OCI-LY1 (cell line): ENCODE measurements at regions not wholly inside any gene's neighbourhood (a gene's known extent, or its start where the extent isn't known, plus 50 kb on each side); places are given as distances from the start of the nearest gene placed in this dataset.

Experiments used
- H2AFZ ChIP-seq: fragments of 200-600 bp; sonication (generic), shearing (Covaris generic); 2 replicates; pipeline ENCODE4 v1.6.0; 2014; ENCODE audit warnings: antibody characterized with exemption, mild to moderate bottlenecking, low read length
- H3F3A ChIP-seq: fragments of 200-600 bp; sonication (generic), shearing (Covaris generic); 2 replicates; pipeline ENCODE4 v1.6.0; 2014; ENCODE audit warnings: mild to moderate bottlenecking, antibody characterized with exemption, low read length, moderate library complexity; ENCODE audit not compliant: insufficient read depth
- H3K27ac ChIP-seq: fragments of 200-600 bp; sonication (generic); 2 replicates; pipeline ENCODE4 v1.5.1; 2014; ENCODE audit warnings: low read length, mixed run types, mild to moderate bottlenecking, low read depth; ENCODE audit not compliant: poor library complexity, severe bottlenecking
- H3K27me3 ChIP-seq: fragments of 200-600 bp; sonication (generic); 2 replicates; pipeline ENCODE4 v1.6.0; 2014; ENCODE audit warnings: antibody characterized with exemption, mild to moderate bottlenecking, low read length, moderate library complexity; ENCODE audit not compliant: insufficient read depth
- H3K36me3 ChIP-seq: fragments of 200-600 bp; sonication (generic); 2 replicates; pipeline ENCODE4 v1.6.1; 2014; ENCODE audit warnings: mild to moderate bottlenecking, antibody characterized with exemption, low read length, moderate library complexity, mixed read lengths; ENCODE audit not compliant: insufficient read depth
- H3K4me1 ChIP-seq: fragments of 200-600 bp; sonication (generic); 2 replicates; pipeline ENCODE4 v1.5.1; 2014; ENCODE audit warnings: mild to moderate bottlenecking, low read length, moderate library complexity; ENCODE audit not compliant: insufficient read depth, severe bottlenecking
- H3K4me2 ChIP-seq: fragments of 200-600 bp; sonication (generic), shearing (Covaris generic); 2 replicates; pipeline ENCODE4 v1.6.1; 2014; ENCODE audit warnings: low read length
- H3K4me3 ChIP-seq: fragments of 200-600 bp; sonication (generic); 2 replicates; pipeline ENCODE4 v1.5.1; 2014; ENCODE audit warnings: low read length, low read depth, mild to moderate bottlenecking, mixed read lengths; ENCODE audit not compliant: poor library complexity, severe bottlenecking
- H3K79me2 ChIP-seq: fragments of 200-600 bp; shearing (Covaris generic); 2 replicates; pipeline ENCODE4 v1.6.1; 2016; ENCODE audit warnings: mixed run types, low read length, mixed read lengths; ENCODE audit not compliant: insufficient read depth
- H3K9ac ChIP-seq: fragments of 200-600 bp; sonication (generic), shearing (Covaris generic); 2 replicates; pipeline ENCODE4 v1.6.1; 2014; ENCODE audit warnings: mild to moderate bottlenecking, low read length, mixed read lengths
- H3K9me2 ChIP-seq: fragments of 200-600 bp; sonication (generic), shearing (Covaris generic); 2 replicates; pipeline ENCODE4 v1.6.1; 2014; ENCODE audit warnings: low read depth, mild to moderate bottlenecking, low read length, mixed read lengths
- H3K9me3 ChIP-seq: fragments of 200-600 bp; shearing (Covaris generic); 2 replicates; pipeline ENCODE4 v1.6.1; 2014; ENCODE audit warnings: low read length, mixed read lengths
- H4K20me1 ChIP-seq: fragments of 200-600 bp; sonication (generic), shearing (Covaris generic); 2 replicates; pipeline ENCODE4 v1.6.0; 2016; ENCODE audit warnings: mild to moderate bottlenecking, low read length; ENCODE audit not compliant: insufficient read depth
- EZH2 ChIP-seq: fragments of 200-600 bp; sonication (generic), shearing (Covaris generic); IDR thresholded peaks from 2 replicates; pipeline ENCODE4 v1.8.0; 2017; ENCODE audit warnings: borderline replicate concordance, mixed run types, mild to moderate bottlenecking, antibody characterized with exemption, low read length, moderate library complexity, mixed read lengths
- TF ChIP-seq, protein P1 (sequence below): fragments of 200-600 bp; sonication (generic), shearing (Covaris generic); IDR thresholded peaks from 2 replicates; pipeline ENCODE4 v1.5.1; 2017; ENCODE audit warnings: mild to moderate bottlenecking, antibody characterized with exemption, low read length, moderate library complexity, mixed read lengths

DNA sequence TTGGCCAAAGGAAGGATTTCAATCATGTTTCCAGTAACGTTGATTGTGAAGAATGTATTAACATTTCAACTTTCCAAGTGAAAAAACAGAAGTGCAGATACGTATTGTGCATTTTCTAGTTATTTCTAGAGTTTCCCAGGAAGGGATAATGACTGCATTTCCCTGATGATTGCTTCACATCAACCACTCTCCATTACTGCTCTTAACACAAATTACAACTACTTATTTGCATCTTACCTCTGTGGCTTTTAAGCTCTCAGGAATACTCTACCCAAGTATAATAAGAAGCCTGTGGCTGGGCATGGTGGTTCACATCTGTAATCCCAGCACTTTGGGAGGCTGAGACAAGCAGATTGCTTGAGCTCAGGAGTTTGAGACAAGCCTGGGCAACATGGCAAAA lies 582.5 kb downstream of the ZNF385D start:
- H3K27ac ChIP-seq = no peak overlapping the region
- no peak overlapping the region for H3K4me3 ChIP-seq
- H3F3A ChIP-seq = no peaks in the 10 kb centered on the region
- H3K9me2 ChIP-seq = no peaks in the 10 kb centered on the region
- no peaks in the 10 kb centered on the region for H3K36me3 ChIP-seq
- H2AFZ ChIP-seq = no peak overlapping the region
- no peaks in the 10 kb centered on the region for H3K27me3 ChIP-seq
- no peaks in the 10 kb centered on the region for H3K9me3 ChIP-seq
- no peaks in the 10 kb centered on the region for H3K79me2 ChIP-seq
- H4K20me1 ChIP-seq = no peaks in the 10 kb centered on the region
- no peak overlapping the region for H3K4me2 ChIP-seq
- TF ChIP-seq, protein P1, sequence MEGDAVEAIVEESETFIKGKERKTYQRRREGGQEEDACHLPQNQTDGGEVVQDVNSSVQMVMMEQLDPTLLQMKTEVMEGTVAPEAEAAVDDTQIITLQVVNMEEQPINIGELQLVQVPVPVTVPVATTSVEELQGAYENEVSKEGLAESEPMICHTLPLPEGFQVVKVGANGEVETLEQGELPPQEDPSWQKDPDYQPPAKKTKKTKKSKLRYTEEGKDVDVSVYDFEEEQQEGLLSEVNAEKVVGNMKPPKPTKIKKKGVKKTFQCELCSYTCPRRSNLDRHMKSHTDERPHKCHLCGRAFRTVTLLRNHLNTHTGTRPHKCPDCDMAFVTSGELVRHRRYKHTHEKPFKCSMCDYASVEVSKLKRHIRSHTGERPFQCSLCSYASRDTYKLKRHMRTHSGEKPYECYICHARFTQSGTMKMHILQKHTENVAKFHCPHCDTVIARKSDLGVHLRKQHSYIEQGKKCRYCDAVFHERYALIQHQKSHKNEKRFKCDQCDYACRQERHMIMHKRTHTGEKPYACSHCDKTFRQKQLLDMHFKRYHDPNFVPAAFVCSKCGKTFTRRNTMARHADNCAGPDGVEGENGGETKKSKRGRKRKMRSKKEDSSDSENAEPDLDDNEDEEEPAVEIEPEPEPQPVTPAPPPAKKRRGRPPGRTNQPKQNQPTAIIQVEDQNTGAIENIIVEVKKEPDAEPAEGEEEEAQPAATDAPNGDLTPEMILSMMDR = no peak
- TF ChIP-seq EZH2 = no peak
- H3K4me1 ChIP-seq = no peaks in the 10 kb centered on the region
- no peak overlapping the region for H3K9ac ChIP-seq

DNA sequence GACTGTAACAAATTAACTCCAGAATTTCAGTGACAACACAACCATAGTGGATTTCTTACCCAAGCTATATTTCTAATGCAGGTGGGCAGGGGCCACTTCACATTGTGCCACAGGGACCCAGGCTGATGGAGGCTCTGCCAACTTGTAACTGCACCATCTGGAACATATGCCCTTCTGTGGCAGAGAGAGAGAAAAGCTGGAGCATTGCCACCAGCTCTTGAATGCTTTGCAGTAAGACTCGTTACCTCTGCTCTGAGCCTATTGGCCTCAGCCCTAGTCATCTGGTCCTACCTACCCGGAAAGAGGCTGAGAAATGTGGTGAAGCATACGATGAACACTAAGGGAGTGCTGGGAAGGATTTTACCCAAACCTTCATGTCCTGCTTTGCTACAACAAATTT lies 587.1 kb downstream of the ZNF385D start:
- Histone ChIP-seq H3K4me3 (no peak overlapping the region), H4K20me1 (no peaks in the 10 kb centered on the region), H3K9me2 (no peaks in the 10 kb centered on the region), H3K27ac (no peak overlapping the region), H3K27me3 (no peaks in the 10 kb centered on the region), H3K9ac (no peak overlapping the region), H3F3A (no peaks in the 10 kb centered on the region), H3K4me1 (no peaks in the 10 kb centered on the region), H3K36me3 (no peaks in the 10 kb centered on the region), H3K79me2 (no peaks in the 10 kb centered on the region), H2AFZ (no peak overlapping the region), H3K9me3 (no peaks in the 10 kb centered on the region), H3K4me2 (no peak overlapping the region)
- TF ChIP-seq EZH2 = no peak
- TF ChIP-seq, protein P1 = no peak

- Histone ChIP-seq H3K4me1 (no peaks in the 10 kb centered on the region), H3K4me2 (no peak overlapping the region), H3K79me2 (no peaks in the 10 kb centered on the region), H3K27ac (no peak overlapping the region), H3K27me3 (no peaks in the 10 kb centered on the region), H3K9ac (no peak overlapping the region), H3K9me3 (no peaks in the 10 kb centered on the region), H3K4me3 (no peak overlapping the region), H3K9me2 (no peaks in the 10 kb centered on the region), H4K20me1 (no peaks in the 10 kb centered on the region), H2AFZ (no peak overlapping the region), H3K36me3 (no peaks in the 10 kb centered on the region), H3F3A (no peaks in the 10 kb centered on the region)
- TF ChIP-seq EZH2 = no peak
- TF ChIP-seq, protein P1 = no peak
Measured at GRCh38 chr3:21159543-21159906, 591.5 kb downstream of the ZNF385D start.
